Tibial artery (tissue), 4 donors: ENCODE measurements at regions not wholly inside any gene's neighbourhood (a gene's known extent, or its start where the extent isn't known, plus 50 kb on each side); places are given as distances from the start of the nearest gene placed in this dataset.

Source experiments
- DNase-seq, 2 donors: peaks; one replicate each; pipeline ENCODE4 v3.0.0-alpha.2; 2019
- H3K27ac ChIP-seq, 2 donors: fragments of 200-600 bp; sonication (generic) in 1 of 2; 1 replicate in 1 of 2; 2 replicates in 1 of 2; pipeline ENCODE4 v1.5.1; 2018 to 2019; ENCODE audit warnings: mild to moderate bottlenecking in 1 of 2
- H3K27me3 ChIP-seq, 2 donors: fragments of 200-600 bp; sonication (generic) in 1 of 2; one replicate each; pipeline versions ENCODE4 v1.5.1 to v1.6.0; 2016 to 2019
- H3K36me3 ChIP-seq, 3 donors: fragments of 200-600 bp; sonication (generic) in 2 of 3; one replicate each; pipeline ENCODE4 v1.5.1; 2016 to 2019; ENCODE audit warnings: mild to moderate bottlenecking in 2 of 3
- H3K4me1 ChIP-seq, 4 donors: fragments of 200-600 bp; sonication (generic) in 2 of 4; 1 replicate in 3 of 4; 2 replicates in 1 of 4; pipeline ENCODE4 v1.5.1; 2016 to 2019
- H3K4me3 ChIP-seq, 2 donors: fragments of 200-600 bp; sonication (generic) in 1 of 2; 1 replicate in 1 of 2; 2 replicates in 1 of 2; pipeline ENCODE4 v1.5.1; 2018 to 2019; ENCODE audit warnings: mild to moderate bottlenecking in 2 of 2
- H3K9me3 ChIP-seq, 3 donors: fragments of 200-600 bp; sonication (generic) in 1 of 3; one replicate each; pipeline ENCODE4 v1.5.1; 2016 to 2019
- intact Hi-C: fragments of 100-400 bp; cut with DNase I; formaldehyde crosslinking; loops from one replicate; pipeline ENCODE4 v1.15.0; 2023; ENCODE audit warnings: low total_unique reads
- TF ChIP-seq, protein P1 (sequence below), 2 experiments: fragments of 200-600 bp in 1 of 2; fragments of 450-650 bp in 1 of 2; IDR thresholded peaks; one replicate each; pipeline ENCODE4 v1.5.1; 2017 to 2019; ENCODE audit warnings: antibody characterized with exemption in 2 of 2, mild to moderate bottlenecking in 1 of 2, moderate library complexity in 1 of 2

- DNase-seq, result no peak
- H3K9me3 ChIP-seq, result no peaks in the 10 kb centered on the region
- no peaks in the 10 kb centered on the region for H3K36me3 ChIP-seq
- intact Hi-C loops, result no loop called here
- peaks cover 0 to 4% of the 10 kb centered on the region in 2 donors for H3K27me3 ChIP-seq
- no peak overlapping the region for H3K27ac ChIP-seq
- no peaks in the 10 kb centered on the region for H3K4me1 ChIP-seq
- TF ChIP-seq, protein P1, sequence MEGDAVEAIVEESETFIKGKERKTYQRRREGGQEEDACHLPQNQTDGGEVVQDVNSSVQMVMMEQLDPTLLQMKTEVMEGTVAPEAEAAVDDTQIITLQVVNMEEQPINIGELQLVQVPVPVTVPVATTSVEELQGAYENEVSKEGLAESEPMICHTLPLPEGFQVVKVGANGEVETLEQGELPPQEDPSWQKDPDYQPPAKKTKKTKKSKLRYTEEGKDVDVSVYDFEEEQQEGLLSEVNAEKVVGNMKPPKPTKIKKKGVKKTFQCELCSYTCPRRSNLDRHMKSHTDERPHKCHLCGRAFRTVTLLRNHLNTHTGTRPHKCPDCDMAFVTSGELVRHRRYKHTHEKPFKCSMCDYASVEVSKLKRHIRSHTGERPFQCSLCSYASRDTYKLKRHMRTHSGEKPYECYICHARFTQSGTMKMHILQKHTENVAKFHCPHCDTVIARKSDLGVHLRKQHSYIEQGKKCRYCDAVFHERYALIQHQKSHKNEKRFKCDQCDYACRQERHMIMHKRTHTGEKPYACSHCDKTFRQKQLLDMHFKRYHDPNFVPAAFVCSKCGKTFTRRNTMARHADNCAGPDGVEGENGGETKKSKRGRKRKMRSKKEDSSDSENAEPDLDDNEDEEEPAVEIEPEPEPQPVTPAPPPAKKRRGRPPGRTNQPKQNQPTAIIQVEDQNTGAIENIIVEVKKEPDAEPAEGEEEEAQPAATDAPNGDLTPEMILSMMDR (IDR thresholded peaks at IDR 0.05), result no peak
- no peak overlapping the region for H3K4me3 ChIP-seq
Measured at GRCh38 chr18:5768454-5768853, 126.9 kb downstream of the TMEM200C start.

DNA sequence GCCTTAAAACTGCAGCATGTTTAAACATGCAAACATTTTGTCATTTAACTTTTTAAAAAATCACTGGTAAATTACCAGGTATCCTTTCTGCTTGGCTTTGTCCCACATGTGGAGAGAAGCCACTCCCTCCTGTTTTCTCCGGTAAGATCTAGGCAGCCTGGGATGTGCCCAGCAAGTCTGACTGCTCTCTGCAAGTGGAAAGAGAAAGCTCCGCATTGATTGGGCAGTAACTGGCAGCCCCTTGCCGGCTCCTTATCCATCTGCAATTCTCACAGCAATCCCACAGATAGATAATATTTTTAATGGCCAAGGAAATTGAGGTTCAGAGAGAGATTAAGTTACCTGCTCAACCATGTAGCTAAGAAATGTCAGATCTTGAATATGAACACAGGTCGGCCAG, 136.1 kb downstream of the TMEM200C start:
- Histone ChIP-seq H3K27ac (no peak overlapping the region), H3K4me3 (no peak overlapping the region), H3K9me3 (no peaks in the 10 kb centered on the region), H3K27me3 (no peaks in the 10 kb centered on the region), H3K4me1 (no peaks in the 10 kb centered on the region), H3K36me3 (no peaks in the 10 kb centered on the region)
- TF ChIP-seq, protein P1 (IDR thresholded peaks at IDR 0.05), result no peak
- intact Hi-C loops, result no loop called here
- DNase-seq, result no peak

- H3K27me3 ChIP-seq, result no peaks in the 10 kb centered on the region
- DNase-seq, result no peak
- no peaks in the 10 kb centered on the region for H3K4me1 ChIP-seq
- no peaks in the 10 kb centered on the region for H3K36me3 ChIP-seq
- no peaks in the 10 kb centered on the region for H3K9me3 ChIP-seq
- no peak overlapping the region for H3K4me3 ChIP-seq
- intact Hi-C loops, result no loop called here
- TF ChIP-seq, protein P1 (IDR thresholded peaks at IDR 0.05), result no peak
- no peak overlapping the region for H3K27ac ChIP-seq
Measured at GRCh38 chr18:5756823-5757222, 138.5 kb downstream of the TMEM200C start.

DNA sequence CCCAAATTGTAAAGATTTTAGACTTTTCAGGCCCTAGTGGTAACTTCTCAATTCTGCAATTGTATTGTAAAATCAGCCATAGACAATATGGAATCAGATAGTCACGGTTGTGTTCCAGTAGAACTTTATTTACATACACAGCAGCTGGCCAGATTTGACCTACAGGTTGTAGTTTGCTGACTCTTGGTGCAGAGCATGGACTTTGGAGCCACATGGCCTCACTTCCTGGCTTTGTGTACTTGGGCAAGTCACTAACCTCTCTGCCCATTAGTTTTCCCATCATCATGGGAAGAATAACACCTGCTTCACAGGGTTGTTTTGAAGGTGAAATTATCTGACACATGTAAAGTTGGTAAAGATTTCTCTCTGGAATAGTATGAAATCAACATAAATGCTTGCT, 147.6 kb downstream of the TMEM200C start:
- no peaks in the 10 kb centered on the region for H3K27me3 ChIP-seq
- H3K27ac ChIP-seq, result no peak overlapping the region
- H3K9me3 ChIP-seq, result no peaks in the 10 kb centered on the region
- DNase-seq, result no peak
- no peaks in the 10 kb centered on the region for H3K36me3 ChIP-seq
- no peak overlapping the region for H3K4me3 ChIP-seq
- H3K4me1 ChIP-seq, result no peaks in the 10 kb centered on the region
- intact Hi-C loops, result no loop called here
- TF ChIP-seq, protein P1 (IDR thresholded peaks at IDR 0.05), result no peak

DNA sequence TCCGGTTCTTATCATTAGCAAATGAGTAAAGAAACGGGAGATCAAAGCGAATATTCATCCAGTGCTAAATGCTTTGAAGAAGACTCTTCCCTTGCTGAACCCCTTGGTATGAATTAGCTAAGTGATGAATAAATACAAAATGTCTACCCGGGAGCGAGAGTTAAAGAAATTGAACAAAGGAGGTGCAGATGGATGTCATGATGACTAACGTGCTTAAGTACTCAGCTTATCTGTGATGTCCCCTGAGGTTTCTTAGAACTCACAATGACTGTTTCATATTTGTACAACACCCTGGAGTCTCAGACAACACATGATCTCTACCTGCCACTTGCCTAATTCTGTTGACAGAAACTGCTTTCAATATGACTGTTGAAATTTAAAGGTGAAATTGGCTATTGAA, 148.5 kb downstream of the TMEM200C start:
- Histone ChIP-seq H3K4me3 (no peak overlapping the region), H3K27ac (no peak overlapping the region), H3K36me3 (no peaks in the 10 kb centered on the region), H3K4me1 (no peaks in the 10 kb centered on the region), H3K9me3 (no peaks in the 10 kb centered on the region), H3K27me3 (no peaks in the 10 kb centered on the region)
- no peak for DNase-seq
- TF ChIP-seq, protein P1 (IDR thresholded peaks at IDR 0.05), result no peak
- intact Hi-C loops, result no loop called here

DNA sequence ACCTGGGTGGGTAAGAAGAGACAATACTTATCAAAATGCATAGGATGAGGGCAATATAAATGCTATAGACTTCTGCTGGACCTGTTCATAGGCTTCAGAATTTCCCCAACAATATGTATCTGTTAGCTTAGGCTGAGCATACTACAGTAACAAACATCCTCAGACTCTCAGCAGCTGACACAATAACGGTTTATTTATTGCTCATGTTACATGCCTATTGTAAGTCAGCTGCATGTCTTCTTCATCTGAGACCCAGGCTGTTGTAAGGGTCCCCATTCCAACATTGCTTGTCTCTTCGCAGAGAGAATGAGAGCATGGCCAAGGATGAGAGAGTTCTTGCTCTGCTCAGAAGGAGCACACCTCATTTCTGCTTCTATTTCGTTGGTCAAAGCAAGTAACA, 150.7 kb downstream of the TMEM200C start:
- intact Hi-C loops, result no loop called here

More for the DNA sequence above, 150.7 kb downstream of the TMEM200C start:
- DNase-seq, result no peak
- Histone ChIP-seq H3K27me3 (no peaks in the 10 kb centered on the region), H3K4me3 (no peak overlapping the region), H3K27ac (no peak overlapping the region), H3K36me3 (no peaks in the 10 kb centered on the region), H3K9me3 (no peaks in the 10 kb centered on the region), H3K4me1 (no peaks in the 10 kb centered on the region)
- TF ChIP-seq, protein P1 (IDR thresholded peaks at IDR 0.05), result no peak
